Kidney (tissue), 13 donors: ENCODE measurements at regions not wholly inside any gene's neighbourhood (a gene's known extent, or its start where the extent isn't known, plus 50 kb on each side); places are given as distances from the start of the nearest gene placed in this dataset.

Source experiments
- DNase-seq, 5 donors: peaks; one replicate each; pipeline ENCODE4 v3.0.0-alpha.2; 2013 to 2020
- FAIRE-seq: peaks from 2 replicates; lab custom pipeline; 2012; peaks lifted over from hg19 to GRCh38; lab: Jason Lieb, UNC
- H3K27ac ChIP-seq, 2 donors: one replicate each; pipeline ENCODE4 v1.7.0; 2013; ENCODE audit warnings: low read depth in 2 of 2, low read length in 2 of 2, inconsistent platforms in 1 of 2
- H3K27me3 ChIP-seq: one replicate; pipeline ENCODE4 v1.7.1; 2013; ENCODE audit warnings: low read length, inconsistent platforms; ENCODE audit not compliant: control insufficient read depth, insufficient read depth
- H3K36me3 ChIP-seq, 3 donors: one replicate each; pipeline versions ENCODE4 v1.7.0 to v1.7.1; 2013; ENCODE audit warnings: low read length in 3 of 3, control low read depth in 1 of 3, inconsistent platforms in 1 of 3; ENCODE audit not compliant: insufficient read depth in 3 of 3, control insufficient read depth in 2 of 3
- H3K4me1 ChIP-seq, 3 donors: one replicate each; pipeline versions ENCODE4 v1.7.0 to v1.7.1; 2013; ENCODE audit warnings: low read length in 3 of 3, inconsistent platforms in 1 of 3, low read depth in 1 of 3; ENCODE audit not compliant: control insufficient read depth in 2 of 3, insufficient read depth in 2 of 3
- H3K4me3 ChIP-seq, 3 donors: one replicate each; pipeline versions ENCODE4 v1.7.0 to v1.8.1; 2013; ENCODE audit warnings: low read length in 3 of 3, control low read depth in 1 of 3, inconsistent platforms in 1 of 3
- H3K9ac ChIP-seq, 3 donors: one replicate each; pipeline versions ENCODE4 v1.7.0 to v1.7.1; 2013; ENCODE audit warnings: low read length in 3 of 3, control low read depth in 1 of 3, inconsistent platforms in 1 of 3
- H3K9me3 ChIP-seq, 3 donors: one replicate each; pipeline versions ENCODE4 v1.7.0 to v1.7.1; 2013; ENCODE audit warnings: low read length in 3 of 3, control low read depth in 1 of 3, inconsistent platforms in 1 of 3; ENCODE audit not compliant: control insufficient read depth in 2 of 3, insufficient read depth in 1 of 3
- intact Hi-C: fragments of 100-400 bp; cut with DNase I; formaldehyde crosslinking; loops from one replicate; pipeline ENCODE4 v1.11.1; 2022
- TF ChIP-seq, protein P1 (sequence below): IDR thresholded peaks from 3 replicates; pipeline ENCODE4 v1.5.1; 2012; ENCODE audit warnings: mild to moderate bottlenecking, moderate library complexity, borderline replicate concordance; ENCODE audit not compliant: insufficient read depth; ENCODE audit errors: extremely low read depth
- donor health status: control.
- donor health status: control.
- donor health status: control.
- donor health status: control.
- donor health status: control.
- donor health status: DM: yes; HTN: yes; CAD: no.
- donor health status: Normal renal cell carcinoma (clear cell type).

DNA sequence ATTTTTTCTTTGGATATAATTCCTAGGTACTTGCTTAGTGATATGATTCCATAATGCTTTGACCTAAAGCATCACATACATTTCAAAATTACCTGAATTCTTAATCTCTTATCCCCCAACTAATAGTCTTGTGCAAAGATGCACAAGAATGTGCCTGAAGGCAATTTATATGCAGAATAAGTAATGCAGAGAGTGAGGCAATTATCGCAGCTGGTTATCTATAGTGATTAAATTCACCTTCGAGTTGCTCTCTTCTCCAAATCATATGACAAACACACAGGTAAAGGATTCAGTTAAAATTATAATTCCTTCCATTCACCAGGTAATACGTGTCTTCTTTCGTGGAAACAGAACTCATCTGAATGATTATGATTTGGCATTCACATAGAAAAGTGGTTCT, 717.3 kb downstream of the MRPL39 start:
- intact Hi-C loops: no loop called here
- Histone ChIP-seq H3K27me3 (no peaks in the 10 kb centered on the region), H3K9ac (no peak overlapping the region), H3K9me3 (no peaks in the 10 kb centered on the region), H3K4me1 (no peaks in the 10 kb centered on the region), H3K36me3 (no peaks in the 10 kb centered on the region), H3K4me3 (no peak overlapping the region), H3K27ac (no peak overlapping the region)
- DNase-seq (no peak), FAIRE-seq (no peak)
- TF ChIP-seq, protein P1, sequence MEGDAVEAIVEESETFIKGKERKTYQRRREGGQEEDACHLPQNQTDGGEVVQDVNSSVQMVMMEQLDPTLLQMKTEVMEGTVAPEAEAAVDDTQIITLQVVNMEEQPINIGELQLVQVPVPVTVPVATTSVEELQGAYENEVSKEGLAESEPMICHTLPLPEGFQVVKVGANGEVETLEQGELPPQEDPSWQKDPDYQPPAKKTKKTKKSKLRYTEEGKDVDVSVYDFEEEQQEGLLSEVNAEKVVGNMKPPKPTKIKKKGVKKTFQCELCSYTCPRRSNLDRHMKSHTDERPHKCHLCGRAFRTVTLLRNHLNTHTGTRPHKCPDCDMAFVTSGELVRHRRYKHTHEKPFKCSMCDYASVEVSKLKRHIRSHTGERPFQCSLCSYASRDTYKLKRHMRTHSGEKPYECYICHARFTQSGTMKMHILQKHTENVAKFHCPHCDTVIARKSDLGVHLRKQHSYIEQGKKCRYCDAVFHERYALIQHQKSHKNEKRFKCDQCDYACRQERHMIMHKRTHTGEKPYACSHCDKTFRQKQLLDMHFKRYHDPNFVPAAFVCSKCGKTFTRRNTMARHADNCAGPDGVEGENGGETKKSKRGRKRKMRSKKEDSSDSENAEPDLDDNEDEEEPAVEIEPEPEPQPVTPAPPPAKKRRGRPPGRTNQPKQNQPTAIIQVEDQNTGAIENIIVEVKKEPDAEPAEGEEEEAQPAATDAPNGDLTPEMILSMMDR: no peak

- TF ChIP-seq, protein P1: no peak
- no peak for DNase-seq
- H3K9ac ChIP-seq: no peak overlapping the region
- no peak overlapping the region for H3K4me3 ChIP-seq
- no peaks in the 10 kb centered on the region for H3K4me1 ChIP-seq
- no peak overlapping the region for H3K27ac ChIP-seq
- intact Hi-C loops: no loop called here
- no peaks in the 10 kb centered on the region for H3K9me3 ChIP-seq
- no peak for FAIRE-seq
- no peaks in the 10 kb centered on the region for H3K27me3 ChIP-seq
- H3K36me3 ChIP-seq: no peaks in the 10 kb centered on the region
Measured at GRCh38 chr21:24881506-24881905, 725.8 kb downstream of the MRPL39 start.

DNA sequence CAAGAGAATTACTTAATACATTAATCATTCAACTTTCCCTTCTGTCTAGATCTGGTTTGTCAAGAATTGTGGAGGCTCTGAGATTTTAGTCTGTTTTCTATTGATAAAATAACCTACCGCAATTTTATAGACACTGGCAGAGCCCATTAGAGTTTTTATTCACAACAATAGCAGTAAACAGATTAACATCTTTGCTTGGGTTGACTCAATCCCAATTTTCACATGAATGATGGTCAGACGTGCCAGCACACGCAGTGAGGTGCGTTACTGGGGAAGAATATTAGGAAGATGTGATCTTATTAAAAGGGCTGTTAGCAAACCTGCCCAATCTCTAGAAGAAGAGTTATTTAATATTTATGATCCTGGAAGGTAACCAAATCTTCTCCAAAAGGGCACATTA, 736.6 kb downstream of the MRPL39 start:
- H3K4me1 ChIP-seq: no peaks in the 10 kb centered on the region
- no peaks in the 10 kb centered on the region for H3K27me3 ChIP-seq
- TF ChIP-seq, protein P1: no peak
- DNase-seq (no peak), FAIRE-seq (no peak)
- no peak overlapping the region for H3K4me3 ChIP-seq
- H3K27ac ChIP-seq: no peak overlapping the region
- peaks cover 0 to 5% (median 2%) of the 10 kb centered on the region in 3 donors for H3K9me3 ChIP-seq
- no peaks in the 10 kb centered on the region for H3K36me3 ChIP-seq
- H3K9ac ChIP-seq: no peak overlapping the region
- intact Hi-C loops: no loop called here

- no peaks in the 10 kb centered on the region for H3K36me3 ChIP-seq
- H3K4me1 ChIP-seq: no peaks in the 10 kb centered on the region
- TF ChIP-seq, protein P1: no peak
- H3K4me3 ChIP-seq: no peak overlapping the region
- intact Hi-C loops: no loop called here
- no peak for FAIRE-seq
- no peak overlapping the region for H3K9ac ChIP-seq
- DNase-seq: no peak
- H3K27me3 ChIP-seq: no peaks in the 10 kb centered on the region
- no peak overlapping the region for H3K27ac ChIP-seq
- peaks cover 0 to 5% (median 2%) of the 10 kb centered on the region in 3 donors for H3K9me3 ChIP-seq
Measured at GRCh38 chr21:24869862-24870261, 737.4 kb downstream of the MRPL39 start.
